GM12872 (cell line): ENCODE measurements at regions not wholly inside any gene's neighbourhood (a gene's known extent, or its start where the extent isn't known, plus 50 kb on each side); places are given as distances from the start of the nearest gene placed in this dataset.

ENCODE experiments used
- TF ChIP-seq, protein P1 (sequence below): IDR thresholded peaks from 3 replicates; pipeline ENCODE4 v1.5.1; 2011; ENCODE audit warnings: low read depth, mild to moderate bottlenecking, low read length, moderate library complexity; ENCODE audit not compliant: insufficient read depth

DNA sequence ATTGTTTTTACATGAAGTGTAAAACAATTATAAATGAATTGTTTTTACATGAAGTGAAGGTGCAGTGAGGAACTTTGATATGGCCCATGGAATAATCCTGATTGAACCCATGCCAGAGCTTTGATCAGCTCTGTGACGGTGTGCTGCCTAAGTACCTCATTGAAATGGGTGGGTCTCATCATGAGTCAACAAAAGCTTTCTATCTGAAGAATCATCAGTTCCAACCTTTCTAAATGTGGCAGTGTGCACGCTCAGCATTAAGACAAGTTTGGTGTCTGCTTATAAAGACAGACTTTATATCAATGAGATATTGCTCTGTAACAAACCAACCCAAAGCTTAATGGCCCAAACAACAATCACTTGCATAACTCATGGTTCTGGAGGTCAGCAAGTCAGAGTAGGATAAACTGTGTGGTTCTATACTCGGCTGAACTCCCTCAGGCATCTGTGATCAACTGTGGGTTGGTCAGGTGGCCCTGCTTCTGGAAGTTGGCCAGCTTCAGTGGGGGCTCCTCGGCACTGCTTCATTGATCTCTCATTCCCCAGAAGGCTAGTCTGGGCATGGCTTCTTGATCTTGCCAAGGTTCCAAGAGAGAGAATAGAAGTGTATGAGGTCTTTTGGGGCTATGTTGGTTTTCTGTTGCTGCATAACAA is 258.0 kb downstream of the LTN1 start:
- TF ChIP-seq, protein P1, sequence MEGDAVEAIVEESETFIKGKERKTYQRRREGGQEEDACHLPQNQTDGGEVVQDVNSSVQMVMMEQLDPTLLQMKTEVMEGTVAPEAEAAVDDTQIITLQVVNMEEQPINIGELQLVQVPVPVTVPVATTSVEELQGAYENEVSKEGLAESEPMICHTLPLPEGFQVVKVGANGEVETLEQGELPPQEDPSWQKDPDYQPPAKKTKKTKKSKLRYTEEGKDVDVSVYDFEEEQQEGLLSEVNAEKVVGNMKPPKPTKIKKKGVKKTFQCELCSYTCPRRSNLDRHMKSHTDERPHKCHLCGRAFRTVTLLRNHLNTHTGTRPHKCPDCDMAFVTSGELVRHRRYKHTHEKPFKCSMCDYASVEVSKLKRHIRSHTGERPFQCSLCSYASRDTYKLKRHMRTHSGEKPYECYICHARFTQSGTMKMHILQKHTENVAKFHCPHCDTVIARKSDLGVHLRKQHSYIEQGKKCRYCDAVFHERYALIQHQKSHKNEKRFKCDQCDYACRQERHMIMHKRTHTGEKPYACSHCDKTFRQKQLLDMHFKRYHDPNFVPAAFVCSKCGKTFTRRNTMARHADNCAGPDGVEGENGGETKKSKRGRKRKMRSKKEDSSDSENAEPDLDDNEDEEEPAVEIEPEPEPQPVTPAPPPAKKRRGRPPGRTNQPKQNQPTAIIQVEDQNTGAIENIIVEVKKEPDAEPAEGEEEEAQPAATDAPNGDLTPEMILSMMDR = no peak

DNA sequence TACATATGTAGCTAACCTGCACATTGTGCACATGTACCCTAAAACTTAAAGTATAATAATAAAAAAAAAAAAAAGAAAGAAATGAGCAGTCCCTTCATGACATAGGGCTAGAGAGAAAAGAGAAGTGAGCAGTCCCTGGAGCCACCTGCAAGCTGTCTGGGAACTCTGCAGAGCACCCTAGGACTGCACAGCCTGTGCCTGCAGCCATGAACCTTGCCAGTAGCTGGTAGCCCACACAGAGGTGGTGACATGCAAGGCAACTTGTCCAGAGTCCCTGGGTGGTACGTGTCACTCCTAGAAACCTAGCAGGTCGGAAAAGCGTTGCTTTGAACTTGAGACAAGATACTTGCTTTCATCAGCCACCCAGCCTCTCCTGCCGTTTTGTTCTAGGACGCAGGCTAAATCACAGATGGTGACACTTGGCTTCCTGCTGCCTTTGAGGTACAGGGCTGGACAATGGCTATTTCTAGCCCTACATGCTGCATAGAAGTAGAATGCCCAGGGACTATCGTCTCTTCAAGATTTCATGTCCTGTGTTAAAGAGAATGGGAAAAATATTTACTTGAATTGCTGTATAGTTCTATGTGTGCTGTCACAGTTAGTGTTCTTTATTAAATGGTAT is 260.9 kb downstream of the LTN1 start:
- TF ChIP-seq, protein P1 = no peak

DNA sequence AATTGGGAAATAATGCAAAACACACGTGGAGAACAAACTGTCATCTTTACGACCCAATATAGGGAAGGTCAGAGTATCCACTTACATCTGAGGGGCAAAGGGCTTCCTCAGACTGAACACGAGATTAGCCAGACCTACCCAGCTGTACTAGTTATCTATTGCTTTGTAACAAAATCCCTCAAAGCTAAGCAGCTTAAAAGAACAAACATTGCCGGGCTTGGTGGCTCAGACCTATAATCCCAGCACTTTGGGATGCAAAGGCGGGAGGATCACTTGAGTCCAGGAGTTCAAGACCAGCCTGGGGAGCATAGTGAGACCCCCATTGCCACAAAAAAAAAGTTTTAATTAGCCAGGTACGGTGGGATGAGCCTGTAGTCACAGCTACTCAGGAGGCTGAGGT is 262.8 kb downstream of the LTN1 start:
- TF ChIP-seq, protein P1 = no peak

DNA sequence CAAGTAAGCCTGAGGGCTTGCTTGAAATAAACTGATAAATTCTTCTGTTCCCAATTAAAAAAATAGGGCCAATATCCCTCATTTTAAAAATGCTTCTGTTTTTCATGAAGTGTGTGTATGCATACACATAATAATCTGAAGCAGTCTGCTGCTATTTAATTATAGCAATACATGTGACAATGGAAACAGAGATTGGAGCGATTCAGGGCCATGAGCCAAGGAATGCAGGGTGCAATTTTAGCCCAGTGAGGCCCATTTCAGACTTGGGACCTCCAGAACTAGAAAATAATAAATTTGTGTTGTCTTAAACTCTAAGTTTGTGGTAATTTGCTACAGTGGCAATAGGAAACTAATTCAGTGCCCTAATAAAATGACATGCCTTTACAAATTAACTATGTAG is 264.9 kb downstream of the LTN1 start:
- TF ChIP-seq, protein P1 = no peak

DNA sequence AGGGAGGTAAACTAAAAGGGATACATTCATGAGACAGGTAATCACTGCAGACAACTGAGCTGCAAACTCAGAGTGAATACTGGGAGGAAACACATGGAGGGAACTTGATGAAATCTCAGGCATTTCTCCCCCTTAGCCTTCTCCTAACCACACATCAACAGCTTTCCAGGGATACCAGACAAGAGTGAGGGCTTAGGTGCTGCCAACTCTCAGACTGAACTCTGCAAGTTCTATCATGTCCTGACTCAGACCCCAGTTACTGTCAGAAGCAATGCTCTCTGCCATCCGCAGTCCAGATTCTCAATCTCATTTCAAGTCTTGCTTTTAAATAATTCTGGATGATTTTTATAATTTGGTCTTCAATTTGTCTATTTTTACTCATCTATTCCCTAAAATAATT is 267.3 kb downstream of the LTN1 start:
- TF ChIP-seq, protein P1 = no peak

DNA sequence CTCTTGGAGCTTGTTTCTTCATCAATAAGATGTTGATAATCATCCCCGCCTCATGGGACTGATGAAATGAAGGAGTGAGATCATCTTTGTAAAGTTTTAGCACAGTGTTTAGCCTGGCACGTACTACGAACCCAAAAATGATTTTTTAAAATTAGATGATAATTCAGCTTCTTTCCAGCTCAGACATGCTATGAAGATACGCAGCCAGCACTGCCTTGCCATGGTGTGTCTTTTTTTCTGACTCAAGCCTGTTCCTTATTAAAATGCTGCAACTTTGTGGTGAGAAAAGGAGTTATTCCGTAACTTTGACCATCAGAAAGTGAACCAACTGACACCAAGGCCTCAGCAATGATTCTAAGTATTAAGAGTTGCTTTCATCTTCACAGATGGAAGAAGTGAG is 269.0 kb downstream of the LTN1 start:
- TF ChIP-seq, protein P1 = no peak

DNA sequence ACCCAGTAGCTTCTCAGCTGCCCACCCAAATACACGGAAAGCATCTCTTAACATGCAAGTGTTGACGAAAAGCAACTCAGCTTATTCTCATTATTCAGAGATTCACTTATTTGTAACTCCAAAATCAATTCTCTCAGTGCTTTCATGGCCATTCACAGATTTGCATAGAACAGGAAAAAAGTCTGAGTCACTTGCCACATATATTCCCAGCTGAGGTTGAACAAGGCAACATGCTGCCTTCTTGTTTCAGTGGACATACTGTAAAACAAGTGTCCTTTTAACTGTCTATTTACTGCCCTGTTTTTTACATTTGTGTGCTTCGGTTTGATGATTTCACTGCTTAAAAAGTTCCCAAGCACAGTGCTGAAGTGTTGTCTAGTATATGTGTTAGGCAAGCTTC is 273.0 kb downstream of the LTN1 start:
- TF ChIP-seq, protein P1 = no peak
